ENCODE measurements at regions not wholly inside any gene's neighbourhood (a gene's known extent, or its start where the extent isn't known, plus 50 kb on each side); places are given as distances from the start of the nearest gene placed in this dataset.

GRCh38 chr11:122309262-122309925 lies 193.4 kb upstream of the BLID start:
- H3K36me3 ChIP-seq (ENCODE audit: control insufficient read depth in 1 of 2, insufficient read depth in 2 of 2, low read length in 2 of 2), result no peaks in the 10 kb centered on the region
- no peak overlapping the region for H3K27ac ChIP-seq (ENCODE audit: low read depth, low read length)
- H3K27me3 ChIP-seq (ENCODE audit: control insufficient read depth in 1 of 2, insufficient read depth in 2 of 2, low read length in 2 of 2), result no peaks in the 10 kb centered on the region
- H3K9me3 ChIP-seq (ENCODE audit: control insufficient read depth in 1 of 2, low read length in 2 of 2), result no peaks in the 10 kb centered on the region
- H3K4me1 ChIP-seq (ENCODE audit: control insufficient read depth in 1 of 2, insufficient read depth in 2 of 2, low read length in 2 of 2), result no peaks in the 10 kb centered on the region
- no peak overlapping the region for H3K9ac ChIP-seq (ENCODE audit: low read depth in 1 of 2, low read length in 2 of 2)
- H3K4me3 ChIP-seq (ENCODE audit: low read depth in 1 of 2, low read length in 2 of 2), result no peak overlapping the region

- H3K27ac ChIP-seq (ENCODE audit: low read depth, low read length), result no peak overlapping the region
- no peak overlapping the region for H3K4me3 ChIP-seq (ENCODE audit: low read depth in 1 of 2, low read length in 2 of 2)
- no peaks in the 10 kb centered on the region for H3K27me3 ChIP-seq (ENCODE audit: control insufficient read depth in 1 of 2, insufficient read depth in 2 of 2, low read length in 2 of 2)
These were observed 192.2 kb upstream of the BLID start for GRCh38 chr11:122308226-122308625.

GRCh38 chr11:122307476-122308035 lies 191.5 kb upstream of the BLID start:
- no peak overlapping the region for H3K9ac ChIP-seq (ENCODE audit: low read depth in 1 of 2, low read length in 2 of 2)
- no peaks in the 10 kb centered on the region for H3K27me3 ChIP-seq (ENCODE audit: control insufficient read depth in 1 of 2, insufficient read depth in 2 of 2, low read length in 2 of 2)
- H3K27ac ChIP-seq (ENCODE audit: low read depth, low read length), result no peak overlapping the region
- H3K9me3 ChIP-seq (ENCODE audit: control insufficient read depth in 1 of 2, low read length in 2 of 2), result no peaks in the 10 kb centered on the region
- H3K36me3 ChIP-seq (ENCODE audit: control insufficient read depth in 1 of 2, insufficient read depth in 2 of 2, low read length in 2 of 2), result no peaks in the 10 kb centered on the region
- H3K4me1 ChIP-seq (ENCODE audit: control insufficient read depth in 1 of 2, insufficient read depth in 2 of 2, low read length in 2 of 2), result no peaks in the 10 kb centered on the region
- no peak overlapping the region for H3K4me3 ChIP-seq (ENCODE audit: low read depth in 1 of 2, low read length in 2 of 2)

More at GRCh38 chr11:122308226-122308625, 192.2 kb upstream of the BLID start:
- Histone ChIP-seq H3K36me3 (ENCODE audit: control insufficient read depth in 1 of 2, insufficient read depth in 2 of 2, low read length in 2 of 2) (no peaks in the 10 kb centered on the region), H3K9me3 (ENCODE audit: control insufficient read depth in 1 of 2, low read length in 2 of 2) (no peaks in the 10 kb centered on the region), H3K4me1 (ENCODE audit: control insufficient read depth in 1 of 2, insufficient read depth in 2 of 2, low read length in 2 of 2) (no peaks in the 10 kb centered on the region), H3K9ac (ENCODE audit: low read depth in 1 of 2, low read length in 2 of 2) (no peak overlapping the region)

- H3K27me3 ChIP-seq (ENCODE audit: control insufficient read depth in 1 of 2, insufficient read depth in 2 of 2, low read length in 2 of 2), result no peaks in the 10 kb centered on the region
- no peaks in the 10 kb centered on the region for H3K9me3 ChIP-seq (ENCODE audit: control insufficient read depth in 1 of 2, low read length in 2 of 2)
- H3K4me1 ChIP-seq (ENCODE audit: control insufficient read depth in 1 of 2, insufficient read depth in 2 of 2, low read length in 2 of 2), result no peaks in the 10 kb centered on the region
- no peak overlapping the region for H3K4me3 ChIP-seq (ENCODE audit: low read depth in 1 of 2, low read length in 2 of 2)
- no peak overlapping the region for H3K27ac ChIP-seq (ENCODE audit: low read depth, low read length)
- H3K9ac ChIP-seq (ENCODE audit: low read depth in 1 of 2, low read length in 2 of 2), result no peak overlapping the region
- H3K36me3 ChIP-seq (ENCODE audit: control insufficient read depth in 1 of 2, insufficient read depth in 2 of 2, low read length in 2 of 2), result no peaks in the 10 kb centered on the region
These were observed 190.9 kb upstream of the BLID start for GRCh38 chr11:122306831-122307391.

GRCh38 chr11:122305426-122306320 lies 189.7 kb upstream of the BLID start:
- Histone ChIP-seq H3K4me1 (ENCODE audit: control insufficient read depth in 1 of 2, insufficient read depth in 2 of 2, low read length in 2 of 2) (no peaks in the 10 kb centered on the region), H3K9ac (ENCODE audit: low read depth in 1 of 2, low read length in 2 of 2) (no peak overlapping the region), H3K36me3 (ENCODE audit: control insufficient read depth in 1 of 2, insufficient read depth in 2 of 2, low read length in 2 of 2) (no peaks in the 10 kb centered on the region), H3K27ac (ENCODE audit: low read depth, low read length) (no peak overlapping the region), H3K9me3 (ENCODE audit: control insufficient read depth in 1 of 2, low read length in 2 of 2) (no peaks in the 10 kb centered on the region), H3K27me3 (ENCODE audit: control insufficient read depth in 1 of 2, insufficient read depth in 2 of 2, low read length in 2 of 2) (no peaks in the 10 kb centered on the region), H3K4me3 (ENCODE audit: low read depth in 1 of 2, low read length in 2 of 2) (no peak overlapping the region)

DNA sequence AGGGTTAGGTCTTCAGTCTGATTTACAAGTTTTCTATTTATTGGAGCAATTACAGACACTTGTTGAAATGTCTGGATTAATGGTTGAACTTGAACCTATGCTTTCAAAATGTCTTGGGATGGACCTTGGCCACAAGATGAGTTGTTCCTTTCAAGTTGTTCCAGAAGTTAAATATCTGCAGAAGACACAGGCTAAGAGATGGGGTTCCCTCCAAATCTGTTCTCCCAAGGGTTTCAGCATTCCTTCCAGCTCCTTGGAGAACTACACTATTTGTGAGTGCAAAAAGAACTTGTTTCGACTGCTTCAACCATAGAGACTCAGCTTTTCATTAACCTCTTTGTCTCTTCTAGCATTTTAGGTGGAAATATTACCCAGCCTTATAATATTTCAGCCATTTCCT lies 189.0 kb upstream of the BLID start:
- Histone ChIP-seq H3K9ac (ENCODE audit: low read depth in 1 of 2, low read length in 2 of 2) (no peak overlapping the region), H3K27me3 (ENCODE audit: control insufficient read depth in 1 of 2, insufficient read depth in 2 of 2, low read length in 2 of 2) (no peaks in the 10 kb centered on the region), H3K4me1 (ENCODE audit: control insufficient read depth in 1 of 2, insufficient read depth in 2 of 2, low read length in 2 of 2) (no peaks in the 10 kb centered on the region), H3K27ac (ENCODE audit: low read depth, low read length) (no peak overlapping the region), H3K9me3 (ENCODE audit: control insufficient read depth in 1 of 2, low read length in 2 of 2) (no peaks in the 10 kb centered on the region), H3K36me3 (ENCODE audit: control insufficient read depth in 1 of 2, insufficient read depth in 2 of 2, low read length in 2 of 2) (no peaks in the 10 kb centered on the region), H3K4me3 (ENCODE audit: low read depth in 1 of 2, low read length in 2 of 2) (no peak overlapping the region)

DNA sequence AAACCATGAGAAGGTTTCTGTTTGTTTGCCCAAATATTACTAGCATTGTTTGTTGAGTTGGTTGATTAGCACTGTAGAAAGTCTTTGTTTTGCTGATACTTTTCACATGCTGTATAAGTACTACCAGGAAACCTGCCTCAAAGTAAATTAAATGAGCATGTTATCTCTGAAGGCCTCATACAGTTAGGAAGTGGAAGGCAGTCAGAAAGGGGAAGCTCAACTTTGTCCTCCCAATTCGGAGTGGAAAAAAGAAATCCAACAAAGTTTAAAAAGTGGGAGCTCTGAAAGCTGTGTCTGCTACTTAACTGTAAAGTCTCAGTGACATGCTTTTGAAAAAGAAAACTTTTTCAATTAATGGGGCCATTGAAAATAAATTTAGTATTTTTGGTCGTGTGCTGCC lies 188.3 kb upstream of the BLID start:
- H3K9me3 ChIP-seq (ENCODE audit: control insufficient read depth in 1 of 2, low read length in 2 of 2), result no peaks in the 10 kb centered on the region
- H3K4me1 ChIP-seq (ENCODE audit: control insufficient read depth in 1 of 2, insufficient read depth in 2 of 2, low read length in 2 of 2), result no peaks in the 10 kb centered on the region
- H3K4me3 ChIP-seq (ENCODE audit: low read depth in 1 of 2, low read length in 2 of 2), result no peak overlapping the region
- no peaks in the 10 kb centered on the region for H3K27me3 ChIP-seq (ENCODE audit: control insufficient read depth in 1 of 2, insufficient read depth in 2 of 2, low read length in 2 of 2)
- no peak overlapping the region for H3K27ac ChIP-seq (ENCODE audit: low read depth, low read length)
- H3K36me3 ChIP-seq (ENCODE audit: control insufficient read depth in 1 of 2, insufficient read depth in 2 of 2, low read length in 2 of 2), result no peaks in the 10 kb centered on the region
- H3K9ac ChIP-seq (ENCODE audit: low read depth in 1 of 2, low read length in 2 of 2), result no peak overlapping the region

DNA sequence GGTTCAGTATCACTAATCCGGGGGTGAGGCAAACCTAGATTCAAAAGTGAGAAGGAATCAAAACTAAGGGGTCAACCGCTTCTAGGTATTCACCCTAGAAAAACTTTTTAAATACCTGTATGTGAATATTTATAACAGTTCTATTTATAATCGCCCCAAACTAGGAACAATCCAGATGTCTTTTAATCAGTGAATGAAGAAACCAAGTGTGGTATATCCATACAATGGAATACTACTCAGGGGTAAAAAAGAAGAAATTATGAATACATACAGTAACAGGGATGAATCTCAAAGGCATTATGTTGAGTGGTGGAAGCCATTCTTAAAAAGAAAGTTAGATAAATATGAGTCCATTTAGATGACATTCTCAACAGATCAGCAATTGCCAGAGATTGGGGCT lies 178.0 kb upstream of the BLID start:
- Histone ChIP-seq H3K36me3 (ENCODE audit: control insufficient read depth in 1 of 2, insufficient read depth in 2 of 2, low read length in 2 of 2) (no peaks in the 10 kb centered on the region), H3K27ac (ENCODE audit: low read depth, low read length) (no peak overlapping the region), H3K9me3 (ENCODE audit: control insufficient read depth in 1 of 2, low read length in 2 of 2) (peaks cover 4 to 10% of the 10 kb centered on the region in 2 donors), H3K4me3 (ENCODE audit: low read depth in 1 of 2, low read length in 2 of 2) (no peak overlapping the region), H3K4me1 (ENCODE audit: control insufficient read depth in 1 of 2, insufficient read depth in 2 of 2, low read length in 2 of 2) (no peaks in the 10 kb centered on the region), H3K9ac (ENCODE audit: low read depth in 1 of 2, low read length in 2 of 2) (no peak overlapping the region), H3K27me3 (ENCODE audit: control insufficient read depth in 1 of 2, insufficient read depth in 2 of 2, low read length in 2 of 2) (no peaks in the 10 kb centered on the region)

DNA sequence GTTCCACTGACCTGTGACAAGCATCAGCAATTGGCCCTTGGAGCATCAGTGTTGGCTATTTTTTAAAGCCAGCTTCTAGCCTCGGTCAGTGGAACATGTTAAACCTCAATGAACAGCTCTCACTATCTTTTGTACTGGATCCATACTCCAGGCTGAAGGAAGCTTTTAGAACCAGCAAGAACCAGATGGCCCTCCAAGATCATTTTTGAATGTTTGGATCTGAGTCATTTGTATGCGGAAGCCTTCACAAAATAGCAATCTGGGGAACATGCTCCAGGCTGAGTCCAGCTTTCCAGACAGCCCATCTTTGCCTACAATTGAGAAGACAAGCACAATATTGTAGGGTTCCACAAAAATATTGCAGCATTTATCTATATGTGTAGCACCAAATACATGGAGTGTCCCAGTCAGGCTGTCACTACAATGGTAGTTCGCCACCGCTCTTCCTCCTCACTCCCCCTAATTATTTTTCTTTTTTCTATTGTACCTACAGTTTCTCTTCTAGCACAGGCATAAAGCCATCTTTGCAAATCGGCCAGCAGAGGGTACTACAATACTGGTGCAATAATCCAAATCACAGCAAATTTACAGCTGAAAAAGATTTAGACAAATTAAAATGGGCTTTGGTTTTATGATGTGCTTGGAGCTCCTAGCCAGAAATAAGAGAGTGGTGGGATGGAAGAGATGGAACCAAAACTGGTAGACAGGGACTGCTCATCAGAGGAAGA lies 177.4 kb upstream of the BLID start:
- Histone ChIP-seq H3K27ac (ENCODE audit: low read depth, low read length) (no peak overlapping the region), H3K27me3 (ENCODE audit: control insufficient read depth in 1 of 2, insufficient read depth in 2 of 2, low read length in 2 of 2) (no peaks in the 10 kb centered on the region), H3K36me3 (ENCODE audit: control insufficient read depth in 1 of 2, insufficient read depth in 2 of 2, low read length in 2 of 2) (no peaks in the 10 kb centered on the region), H3K9me3 (ENCODE audit: control insufficient read depth in 1 of 2, low read length in 2 of 2) (peaks cover 4 to 9% of the 10 kb centered on the region in 2 donors), H3K4me3 (ENCODE audit: low read depth in 1 of 2, low read length in 2 of 2) (no peak overlapping the region), H3K9ac (ENCODE audit: low read depth in 1 of 2, low read length in 2 of 2) (no peak overlapping the region), H3K4me1 (ENCODE audit: control insufficient read depth in 1 of 2, insufficient read depth in 2 of 2, low read length in 2 of 2) (no peaks in the 10 kb centered on the region)
